VCaP (cell line): ENCODE measurements at regions not wholly inside any gene's neighbourhood (a gene's known extent, or its start where the extent isn't known, plus 50 kb on each side); places are given as distances from the start of the nearest gene placed in this dataset.

Experiments
- H3K27ac ChIP-seq: fragments of 450-650 bp; 2 replicates; pipeline ENCODE4 v1.5.1; 2017
- TF ChIP-seq, protein P1 (sequence below): fragments of 450-650 bp; conservative IDR thresholded peaks from 2 replicates; pipeline ENCODE4 v1.5.1; 2017; ENCODE audit warnings: mild to moderate bottlenecking, moderate library complexity

DNA sequence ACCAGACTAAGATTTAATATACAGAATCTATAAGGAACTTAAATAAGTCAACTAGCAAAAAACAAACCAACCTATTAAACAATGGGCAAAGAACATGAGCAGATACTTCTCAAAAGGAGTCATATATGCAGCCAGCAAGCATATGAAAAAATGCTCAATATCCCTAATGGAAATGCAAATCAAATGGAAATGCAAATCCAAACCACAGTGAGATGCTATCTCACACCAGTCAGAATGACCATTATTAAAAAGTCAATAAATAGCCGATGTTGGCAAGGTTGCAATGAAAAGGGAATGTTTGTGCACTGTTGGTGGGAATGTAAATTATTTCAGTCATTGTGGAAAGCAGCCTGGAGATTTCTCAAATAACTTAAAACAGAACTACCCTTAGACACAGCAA lies 97.0 kb upstream of the SLC6A14 start:
- no peak overlapping the region for H3K27ac ChIP-seq
- TF ChIP-seq, protein P1, sequence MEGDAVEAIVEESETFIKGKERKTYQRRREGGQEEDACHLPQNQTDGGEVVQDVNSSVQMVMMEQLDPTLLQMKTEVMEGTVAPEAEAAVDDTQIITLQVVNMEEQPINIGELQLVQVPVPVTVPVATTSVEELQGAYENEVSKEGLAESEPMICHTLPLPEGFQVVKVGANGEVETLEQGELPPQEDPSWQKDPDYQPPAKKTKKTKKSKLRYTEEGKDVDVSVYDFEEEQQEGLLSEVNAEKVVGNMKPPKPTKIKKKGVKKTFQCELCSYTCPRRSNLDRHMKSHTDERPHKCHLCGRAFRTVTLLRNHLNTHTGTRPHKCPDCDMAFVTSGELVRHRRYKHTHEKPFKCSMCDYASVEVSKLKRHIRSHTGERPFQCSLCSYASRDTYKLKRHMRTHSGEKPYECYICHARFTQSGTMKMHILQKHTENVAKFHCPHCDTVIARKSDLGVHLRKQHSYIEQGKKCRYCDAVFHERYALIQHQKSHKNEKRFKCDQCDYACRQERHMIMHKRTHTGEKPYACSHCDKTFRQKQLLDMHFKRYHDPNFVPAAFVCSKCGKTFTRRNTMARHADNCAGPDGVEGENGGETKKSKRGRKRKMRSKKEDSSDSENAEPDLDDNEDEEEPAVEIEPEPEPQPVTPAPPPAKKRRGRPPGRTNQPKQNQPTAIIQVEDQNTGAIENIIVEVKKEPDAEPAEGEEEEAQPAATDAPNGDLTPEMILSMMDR = no peak

DNA sequence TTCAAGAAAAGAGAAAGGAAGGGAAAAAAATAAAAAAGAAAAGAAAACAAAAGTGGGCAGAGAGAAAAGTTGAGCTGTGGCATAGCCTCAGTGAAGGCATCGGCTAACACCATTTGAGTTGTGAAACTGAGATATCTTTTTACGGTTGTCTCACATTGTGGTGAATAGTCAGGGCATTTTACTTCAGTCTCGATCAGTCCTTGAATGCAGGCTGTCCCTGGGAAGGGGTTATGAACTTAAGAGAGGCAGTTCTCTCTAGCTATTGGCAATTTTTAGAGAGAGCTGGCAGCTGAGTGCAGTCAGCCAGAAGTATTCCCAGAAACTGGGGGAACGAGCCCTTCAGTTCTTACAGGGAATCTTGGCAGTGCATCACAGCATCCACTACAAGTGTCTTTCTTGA lies 93.5 kb upstream of the SLC6A14 start:
- H3K27ac ChIP-seq = no peak overlapping the region
- TF ChIP-seq, protein P1 = no peak

DNA sequence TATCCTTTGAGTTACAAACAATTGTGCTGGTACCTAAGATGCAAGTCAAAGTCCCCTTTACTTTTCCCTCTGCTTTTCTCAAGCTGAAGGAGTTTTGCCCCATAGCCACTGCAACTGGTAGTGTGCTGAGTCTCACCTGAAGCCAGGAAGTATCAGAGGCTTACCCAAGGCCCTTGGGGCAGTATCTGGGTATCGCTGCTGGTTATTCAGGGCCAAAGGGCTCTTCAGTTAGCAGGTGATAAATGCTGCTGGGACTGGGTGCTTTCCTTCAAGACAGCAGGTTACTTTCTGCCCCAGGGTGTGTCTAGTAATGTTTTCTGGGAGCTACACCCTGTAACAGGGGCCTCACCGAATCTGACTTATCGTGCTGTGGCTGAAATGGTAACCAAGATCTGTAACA lies 90.4 kb upstream of the SLC6A14 start:
- TF ChIP-seq, protein P1 = no peak

DNA sequence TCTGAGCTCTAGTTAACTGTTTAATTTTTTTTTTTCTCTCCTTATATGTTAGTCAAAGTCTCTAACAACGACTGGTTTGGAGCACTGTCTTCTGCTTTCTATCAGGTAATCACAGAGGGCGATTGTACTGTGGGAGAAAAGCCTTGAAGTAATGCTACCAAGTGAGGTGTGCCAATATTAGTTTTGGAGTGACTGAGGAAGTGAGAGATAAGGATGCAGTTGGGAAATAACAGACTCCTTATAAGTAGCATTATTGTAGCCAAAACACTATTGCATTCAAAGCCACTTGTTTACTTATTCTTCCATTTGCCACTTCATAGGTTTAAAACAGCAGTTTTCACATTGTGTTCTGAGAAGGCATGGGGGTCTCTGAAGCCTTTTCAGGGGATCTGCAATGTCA lies 79.1 kb upstream of the SLC6A14 start:
- no peak overlapping the region for H3K27ac ChIP-seq
- TF ChIP-seq, protein P1 = no peak

More for the DNA sequence above, 90.4 kb upstream of the SLC6A14 start:
- H3K27ac ChIP-seq = no peak overlapping the region

DNA sequence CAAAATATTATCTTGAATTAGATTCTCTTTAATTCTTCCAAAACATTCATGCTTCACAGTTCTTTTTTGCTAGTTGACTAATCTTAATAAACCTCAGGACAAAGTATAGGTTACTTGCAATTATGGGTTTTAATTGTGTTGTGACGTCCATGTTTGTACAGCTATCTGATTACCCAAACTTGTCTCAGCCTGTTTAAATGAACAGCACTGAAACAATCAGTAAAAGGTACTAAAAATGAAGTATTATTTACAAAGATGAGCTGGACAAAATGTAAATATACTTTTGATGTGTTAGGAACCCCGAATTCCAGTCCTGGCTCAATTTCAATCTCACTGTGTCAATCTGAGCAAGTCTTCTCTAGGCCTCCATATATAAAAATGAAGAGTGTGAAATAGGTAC lies 57.4 kb upstream of the SLC6A14 start:
- H3K27ac ChIP-seq = no peak overlapping the region
- TF ChIP-seq, protein P1 = no peak

DNA sequence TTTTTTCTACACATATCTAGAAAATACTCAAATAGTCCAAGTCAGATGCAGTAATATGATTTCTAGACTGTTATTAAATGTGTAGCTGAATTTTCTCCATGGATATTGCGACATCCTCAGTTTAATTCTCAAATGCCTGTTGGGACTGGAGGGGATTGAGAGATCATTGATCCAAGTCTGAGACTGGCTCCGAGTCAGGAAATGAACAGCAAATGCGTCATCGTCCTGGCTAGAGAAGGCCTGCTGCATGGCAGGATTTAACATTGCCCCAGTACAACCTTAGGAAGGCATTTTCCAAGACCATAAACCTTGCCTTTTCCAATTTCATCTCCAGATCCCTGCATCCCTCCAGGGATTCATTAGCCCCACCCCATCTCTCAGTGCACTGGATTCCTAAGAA lies 56.6 kb upstream of the SLC6A14 start:
- TF ChIP-seq, protein P1 = no peak
- no peak overlapping the region for H3K27ac ChIP-seq

DNA sequence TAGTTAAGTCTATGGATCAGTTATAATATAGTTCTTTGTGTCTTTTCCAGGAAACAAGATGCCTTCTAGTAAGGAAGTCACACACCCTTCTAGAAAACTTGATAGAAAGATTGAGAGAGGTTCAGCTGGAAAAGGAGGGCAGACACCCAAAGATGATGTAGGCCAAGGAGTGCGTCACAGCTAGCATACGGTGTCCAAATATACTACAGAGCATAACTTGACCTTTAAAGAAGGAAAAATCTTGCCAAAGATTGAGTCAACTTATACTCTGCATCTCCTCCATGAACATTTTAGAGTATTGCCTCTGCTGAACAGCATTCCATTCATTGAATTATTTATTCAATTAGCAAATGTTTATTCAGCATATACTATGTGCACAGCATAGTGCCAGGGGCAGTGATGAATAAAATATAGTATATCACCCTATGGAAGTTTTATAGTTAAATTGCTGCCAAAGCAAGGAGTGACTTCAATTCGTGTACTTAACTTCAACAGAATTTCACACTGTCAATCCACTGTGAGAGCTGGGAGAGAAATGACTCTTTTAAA lies 51.9 kb upstream of the SLC6A14 start:
- H3K27ac ChIP-seq = no peak overlapping the region
- TF ChIP-seq, protein P1 = no peak
